NOMO-1 treated with DMSO at 0.1 percent for 48 hours (cell line): ENCODE measurements at regions not wholly inside any gene's neighbourhood (a gene's known extent, or its start where the extent isn't known, plus 50 kb on each side); places are given as distances from the start of the nearest gene placed in this dataset.
"Not testable (repeated sequence)": the region's sequence is repeated elsewhere in the genome, so short reads cannot be mapped to it uniquely, and the experiment has no call there.

ENCODE experiments used
- DNase-seq: peaks from one replicate; lab custom pipeline; 2025; ENCODE audit not compliant: unreplicated experiment; lab: John Stamatoyannopoulos, UW

DNA sequence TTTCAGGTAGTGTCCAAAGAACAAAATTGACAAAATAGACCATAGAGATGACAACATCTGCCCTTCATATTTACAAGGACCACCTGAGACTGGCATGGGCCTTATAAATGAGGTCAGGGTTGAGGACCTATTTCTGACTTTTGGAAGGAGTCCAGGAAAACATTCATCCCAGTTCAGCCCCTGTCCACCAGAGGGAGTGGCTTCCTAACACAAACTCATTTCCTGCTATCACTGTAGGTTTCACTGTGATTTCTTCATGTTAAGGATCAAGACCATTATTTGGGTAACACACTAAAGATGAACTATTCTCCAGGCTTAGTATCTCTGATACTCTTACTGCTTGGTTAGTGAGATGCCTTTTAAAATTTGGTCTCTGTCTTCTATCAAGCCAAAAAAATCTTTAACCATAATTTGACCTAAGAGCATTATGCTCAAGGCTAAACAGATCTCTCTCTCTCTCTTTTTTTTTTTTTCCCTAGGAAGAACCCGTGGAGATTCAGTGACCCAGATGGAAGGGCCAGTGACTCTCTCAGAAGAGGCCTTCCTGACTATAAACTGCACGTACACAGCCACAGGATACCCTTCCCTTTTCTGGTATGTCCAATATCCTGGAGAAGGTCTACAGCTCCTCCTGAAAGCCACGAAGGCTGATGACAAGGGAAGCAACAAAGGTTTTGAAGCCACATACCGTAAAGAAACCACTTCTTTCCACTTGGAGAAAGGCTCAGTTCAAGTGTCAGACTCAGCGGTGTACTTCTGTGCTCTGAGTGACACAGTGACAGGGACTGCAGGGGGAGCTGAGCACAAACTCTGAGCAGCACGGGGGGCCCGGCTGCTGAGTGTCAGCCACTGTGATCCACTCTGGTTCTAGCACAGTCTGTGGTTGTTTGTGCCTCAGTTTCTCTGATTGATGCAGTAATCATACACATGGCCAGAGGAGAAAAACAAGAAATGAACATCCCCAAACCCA, 267.6 kb upstream of the OR4E1 start:
- DNase-seq = no peak

DNA sequence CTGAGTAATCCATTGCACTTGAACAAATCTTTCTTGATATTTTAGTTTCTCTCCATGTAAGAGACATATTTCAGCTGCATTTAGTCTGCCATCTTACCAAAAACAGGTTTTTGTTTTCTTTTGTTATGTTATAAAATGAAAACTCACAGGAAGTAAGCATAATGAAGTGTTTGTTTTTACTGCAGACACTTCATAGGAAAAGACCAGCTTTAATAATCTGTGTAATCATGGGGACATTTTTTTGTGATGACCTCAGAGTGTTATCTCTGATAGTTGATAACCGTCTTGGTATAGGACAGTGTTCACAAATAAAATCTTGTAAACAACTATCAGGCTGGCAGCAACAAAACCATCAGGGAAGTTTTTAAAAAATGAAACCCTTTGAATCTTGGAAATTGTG, 266.2 kb upstream of the OR4E1 start:
- DNase-seq = no peak

DNA sequence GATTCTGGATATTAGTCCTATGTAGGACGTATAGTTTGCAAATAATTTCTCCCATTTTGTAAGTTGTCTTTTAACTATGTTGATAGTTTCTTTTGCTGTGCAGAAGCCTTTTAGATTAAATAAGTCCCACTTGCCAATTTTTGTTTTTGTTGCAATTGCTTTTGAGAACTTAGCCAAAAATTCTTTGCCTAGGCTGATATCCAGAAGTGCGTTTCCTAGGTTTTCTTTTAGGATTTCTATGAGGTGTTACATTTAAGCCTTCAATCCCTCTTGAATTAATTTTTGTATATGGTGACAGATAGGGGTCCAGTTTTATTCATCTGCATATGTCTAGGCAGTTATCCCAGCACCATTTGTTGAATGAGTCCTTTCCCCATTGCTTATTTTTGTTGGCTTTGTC, 264.4 kb upstream of the OR4E1 start:
- no peak for DNase-seq

DNA sequence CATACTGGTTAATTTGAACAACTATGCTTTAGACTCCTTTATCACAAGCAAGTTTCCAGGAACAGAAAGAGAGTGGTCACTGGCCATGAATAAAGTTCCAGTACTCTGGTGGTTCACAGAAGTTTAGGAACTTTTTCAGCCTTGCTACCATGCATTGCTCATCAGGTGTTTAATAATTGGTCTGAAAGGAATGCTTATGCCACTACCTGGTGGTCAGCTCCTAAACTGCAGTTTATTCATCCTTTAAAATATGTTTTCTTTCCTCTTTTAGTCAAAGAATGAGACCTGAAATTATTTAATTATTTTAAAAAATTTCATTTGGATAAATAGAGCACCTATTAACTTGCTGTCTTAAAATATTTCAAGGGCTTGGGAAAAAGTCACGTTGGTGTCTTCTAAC, 260.1 kb upstream of the OR4E1 start:
- DNase-seq = no peak

DNA sequence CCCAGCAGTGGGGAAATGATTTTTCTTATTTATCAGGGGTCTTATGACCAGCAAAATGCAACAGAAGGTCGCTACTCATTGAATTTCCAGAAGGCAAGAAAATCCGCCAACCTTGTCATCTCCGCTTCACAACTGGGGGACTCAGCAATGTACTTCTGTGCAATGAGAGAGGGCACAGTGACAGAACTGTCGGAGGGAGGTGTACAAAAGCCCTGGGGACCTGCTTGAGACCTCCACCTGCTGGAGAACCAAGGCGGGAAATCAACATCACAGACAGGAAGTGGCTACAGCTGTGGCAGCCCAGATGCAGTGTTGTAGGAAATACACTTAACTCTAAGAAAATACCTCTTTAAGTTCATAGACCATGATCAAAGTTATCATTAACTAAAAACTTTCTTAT, 250.9 kb upstream of the OR4E1 start:
- no peak for DNase-seq

DNA sequence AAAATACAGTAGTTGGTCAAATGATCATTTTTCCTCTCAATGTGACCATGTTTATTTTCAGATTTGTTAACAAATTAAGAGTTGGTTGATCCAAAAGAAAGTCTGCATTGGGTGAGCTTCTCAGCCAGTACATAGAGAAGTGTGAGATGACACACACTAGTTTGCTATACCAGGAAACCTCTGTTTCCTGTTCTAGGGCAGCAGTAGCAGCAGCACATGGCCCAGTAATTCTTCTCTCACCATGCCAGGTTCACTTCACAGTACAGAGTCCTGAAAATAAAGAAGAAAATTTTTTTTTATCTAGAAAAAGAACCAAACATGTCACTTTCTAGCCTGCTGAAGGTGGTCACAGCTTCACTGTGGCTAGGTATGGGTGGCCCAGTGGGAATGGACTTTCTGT, 250.2 kb upstream of the OR4E1 start:
- DNase-seq = no peak

DNA sequence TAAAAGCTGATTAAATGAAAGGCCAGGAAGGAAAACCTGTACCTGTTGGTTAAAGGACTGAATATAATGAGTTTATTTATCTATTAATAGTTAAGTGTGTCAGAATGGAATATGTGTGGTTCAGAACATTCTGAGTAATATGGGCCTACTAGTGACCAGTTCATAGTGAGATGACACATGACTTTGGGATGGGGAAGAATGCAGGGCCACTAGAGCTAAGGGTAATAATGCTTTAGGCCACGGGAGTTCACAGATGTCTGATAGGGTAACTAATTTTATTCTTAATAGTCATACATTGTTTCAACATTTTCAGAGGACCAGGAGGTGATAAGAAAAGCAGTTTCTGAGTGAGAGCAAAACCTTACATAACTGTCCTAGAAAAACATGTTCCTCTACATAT, 247.8 kb upstream of the OR4E1 start:
- no peak for DNase-seq

DNA sequence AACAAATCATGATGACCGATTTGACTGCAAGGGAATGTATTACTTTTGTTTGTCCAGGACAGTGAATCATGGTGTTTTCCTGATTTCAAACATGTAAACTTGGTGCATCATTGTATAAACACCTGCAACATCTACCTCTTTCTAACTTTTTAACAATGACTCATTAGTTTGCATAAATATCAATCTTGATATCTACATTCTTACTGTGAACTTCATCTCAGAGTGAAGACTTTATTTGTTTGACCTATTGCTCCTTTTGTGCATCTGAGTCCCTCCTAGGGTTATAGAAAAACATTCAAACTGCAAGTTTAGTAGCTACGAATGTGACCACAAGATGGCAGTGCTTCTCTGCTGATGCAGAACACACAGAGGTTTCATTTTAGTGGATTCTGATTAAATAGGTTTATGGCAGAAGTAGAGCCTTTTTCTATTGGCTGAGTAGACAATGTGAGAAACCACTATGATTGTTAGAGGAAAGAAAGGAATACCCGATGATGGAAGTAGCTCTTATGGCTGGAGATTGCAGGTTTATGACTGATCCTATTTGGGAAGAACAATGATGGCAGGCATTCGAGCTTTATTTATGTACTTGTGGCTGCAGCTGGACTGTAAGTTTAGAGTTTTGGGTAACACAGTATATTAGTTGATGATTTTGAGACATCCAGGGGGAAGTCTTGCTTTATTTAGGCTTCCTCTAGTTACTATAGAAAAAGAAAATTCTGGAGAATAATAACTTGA, 244.2 kb upstream of the OR4E1 start:
- DNase-seq = peak; percentile 36

DNA sequence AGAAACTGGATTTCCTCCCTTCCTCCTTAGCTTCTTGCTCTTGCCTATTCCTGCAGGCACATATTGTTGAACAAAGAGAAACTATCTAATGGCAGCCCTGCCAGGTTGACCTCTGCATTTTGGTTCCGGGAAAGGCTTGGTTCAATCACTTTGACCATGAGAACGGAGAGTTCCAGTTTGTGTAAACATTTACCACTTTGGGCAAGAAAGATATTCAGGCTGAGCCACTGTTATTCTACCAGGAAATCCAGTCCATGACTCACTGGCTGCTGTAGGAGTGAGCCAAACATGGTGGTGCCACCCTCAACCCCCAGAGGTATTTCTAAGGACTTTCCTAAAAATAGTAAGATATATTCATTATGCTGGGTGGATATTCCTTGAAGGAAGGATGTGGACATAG, 242.2 kb upstream of the OR4E1 start:
- no peak for DNase-seq

DNA sequence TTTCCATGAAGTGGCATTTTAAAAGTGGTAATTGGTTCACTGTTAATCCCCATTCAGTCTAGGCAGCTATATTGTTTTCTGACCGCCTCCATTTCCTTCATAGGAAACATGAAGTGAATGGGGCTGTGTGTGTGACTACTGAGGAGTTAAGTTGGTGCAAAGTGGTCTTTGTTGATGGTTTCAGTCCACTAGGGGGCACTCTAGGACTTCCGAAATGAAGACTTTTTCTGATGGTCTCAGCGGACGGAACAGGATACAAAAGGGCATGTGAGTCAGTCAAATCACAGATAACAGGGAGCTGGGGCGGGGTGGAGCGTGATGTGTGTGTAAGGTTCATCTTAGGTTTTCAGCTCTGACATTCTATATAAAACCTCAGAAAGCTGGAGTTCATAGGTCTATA, 240.1 kb upstream of the OR4E1 start:
- peak; percentile 55 for DNase-seq

DNA sequence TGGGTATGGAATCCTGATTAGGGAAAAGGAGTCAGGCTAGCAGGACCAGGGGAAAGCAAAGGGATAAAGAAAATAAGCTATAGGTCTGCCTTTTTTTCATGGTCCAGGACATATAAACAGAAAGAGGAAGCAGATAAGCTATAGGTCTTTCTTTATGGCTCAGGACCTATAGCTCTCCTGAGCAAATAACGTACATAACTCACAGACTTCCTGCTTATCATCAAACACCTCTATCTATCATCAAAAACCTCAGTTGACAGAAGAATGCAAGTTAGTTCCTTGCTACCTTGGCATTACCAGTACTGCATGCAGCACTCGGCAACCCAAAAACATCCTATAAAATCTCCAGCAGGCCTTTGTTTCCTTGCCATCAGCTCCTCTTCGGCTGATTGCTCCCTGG, 238.7 kb upstream of the OR4E1 start:
- no peak for DNase-seq

DNA sequence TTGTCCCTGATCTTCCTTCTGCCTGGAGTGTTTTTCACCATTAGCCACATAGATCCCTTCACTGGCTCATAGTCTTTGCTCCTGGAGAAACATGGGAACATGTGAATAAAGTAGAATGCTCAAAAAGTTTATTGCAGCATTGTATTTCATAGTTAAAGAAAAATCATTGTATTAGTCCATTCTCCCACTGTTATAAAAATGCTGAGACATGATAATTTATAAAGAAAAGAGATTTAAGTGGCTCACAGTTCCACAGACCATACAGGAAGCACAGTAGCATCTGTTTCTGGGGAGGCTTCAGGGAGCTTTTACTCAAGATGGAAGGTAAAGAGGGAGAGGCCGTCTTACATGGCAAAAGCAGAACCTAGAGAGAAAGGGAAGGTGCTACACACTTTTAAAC, 238.3 kb upstream of the OR4E1 start:
- no peak for DNase-seq

DNA sequence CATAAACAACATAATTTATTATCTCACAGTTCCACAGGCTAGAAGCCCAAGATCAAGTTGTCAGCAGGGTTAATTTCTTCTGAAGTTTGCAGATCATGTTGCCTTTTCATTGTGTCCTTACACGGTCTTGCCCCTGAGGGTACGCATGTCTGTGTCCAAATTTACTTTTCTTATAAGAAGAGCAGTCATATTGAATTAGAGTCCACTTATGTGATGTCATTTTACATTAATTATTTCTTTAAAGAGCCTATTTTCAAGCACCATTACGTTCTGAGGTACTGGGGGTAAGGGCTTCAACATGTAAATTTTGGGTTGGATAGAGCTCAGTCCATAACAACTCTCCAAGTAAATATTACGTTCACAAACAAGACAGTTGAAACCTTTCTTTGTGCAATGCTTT, 236.6 kb upstream of the OR4E1 start:
- no peak for DNase-seq

DNA sequence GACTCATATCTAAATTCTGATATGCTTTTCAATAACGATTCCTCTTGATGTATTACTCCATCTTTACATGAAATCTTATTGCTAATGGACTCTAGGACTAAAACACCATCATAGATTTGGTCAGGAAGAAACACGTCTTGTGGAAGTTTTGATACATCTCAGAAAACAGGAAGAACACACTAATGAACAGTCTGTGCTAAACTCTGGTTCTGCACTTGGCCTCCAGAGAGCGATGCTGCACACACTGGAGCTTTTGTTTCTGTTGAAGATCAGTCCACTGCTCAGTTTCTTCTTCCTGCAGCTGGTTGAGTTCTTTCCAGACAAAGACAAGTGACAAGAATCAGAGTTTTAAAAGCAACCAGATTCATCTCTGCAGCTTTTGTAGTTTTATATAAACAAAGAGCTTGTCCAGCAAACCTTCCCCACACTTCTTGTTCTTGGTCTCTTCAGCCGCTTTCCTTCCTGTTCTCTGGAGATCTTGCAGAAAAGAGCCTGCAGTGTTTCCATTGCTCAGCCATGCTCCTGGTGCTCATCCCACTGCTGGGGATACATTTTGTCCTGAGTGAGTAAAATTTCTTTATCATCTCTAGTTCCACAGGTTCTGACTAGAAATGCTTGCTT, 229.1 kb upstream of the OR4E1 start:
- DNase-seq = no peak

DNA sequence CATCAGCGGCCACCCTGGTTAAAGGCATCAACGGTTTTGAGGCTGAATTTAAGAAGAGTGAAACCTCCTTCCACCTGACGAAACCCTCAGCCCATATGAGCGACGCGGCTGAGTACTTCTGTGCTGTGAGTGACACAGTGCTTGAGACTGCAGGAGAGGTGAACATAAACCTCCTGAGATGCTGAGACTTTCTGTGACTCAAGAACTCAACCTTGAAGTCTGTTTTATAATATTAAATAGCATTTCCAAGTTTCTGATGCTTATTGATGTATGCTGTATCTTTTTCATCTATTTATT, 221.2 kb upstream of the OR4E1 start:
- not testable (repeated sequence) for DNase-seq

DNA sequence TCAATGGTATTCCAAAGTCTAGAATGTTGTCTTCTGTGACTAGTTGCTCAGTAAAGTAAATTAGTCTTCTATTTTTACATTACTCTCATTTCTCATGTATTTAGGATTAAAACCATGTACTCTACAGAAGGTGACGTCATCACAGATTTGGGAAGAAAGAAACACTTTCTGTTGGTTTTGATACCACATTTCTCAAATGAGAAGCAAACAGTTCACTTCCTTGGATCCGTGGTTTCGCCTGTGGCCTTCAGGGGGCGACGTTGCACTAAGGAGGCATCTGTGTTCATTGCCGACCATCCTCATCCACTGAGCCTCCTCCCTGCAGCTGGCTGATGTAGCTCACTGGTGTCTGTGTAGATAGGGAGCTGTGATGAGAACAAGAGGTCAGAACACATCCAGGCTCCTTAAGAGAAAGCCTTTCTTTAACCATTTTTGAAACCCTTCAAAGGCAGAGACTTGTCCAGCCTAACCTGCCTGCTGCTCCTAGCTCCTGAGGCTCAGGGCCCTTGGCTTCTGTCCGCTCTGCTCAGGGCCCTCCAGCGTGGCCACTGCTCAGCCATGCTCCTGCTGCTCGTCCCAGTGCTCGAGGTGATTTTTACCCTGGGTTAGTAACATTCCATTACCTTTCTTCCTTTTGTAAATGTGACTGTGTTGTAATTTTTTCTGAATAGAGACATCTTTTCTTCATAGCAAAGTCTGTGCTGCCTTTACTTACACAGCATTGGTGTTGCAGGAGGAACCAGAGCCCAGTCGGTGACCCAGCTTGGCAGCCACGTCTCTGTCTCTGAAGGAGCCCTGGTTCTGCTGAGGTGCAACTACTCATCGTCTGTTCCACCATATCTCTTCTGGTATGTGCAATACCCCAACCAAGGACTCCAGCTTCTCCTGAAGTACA, 220.6 kb upstream of the OR4E1 start:
- DNase-seq = no peak

DNA sequence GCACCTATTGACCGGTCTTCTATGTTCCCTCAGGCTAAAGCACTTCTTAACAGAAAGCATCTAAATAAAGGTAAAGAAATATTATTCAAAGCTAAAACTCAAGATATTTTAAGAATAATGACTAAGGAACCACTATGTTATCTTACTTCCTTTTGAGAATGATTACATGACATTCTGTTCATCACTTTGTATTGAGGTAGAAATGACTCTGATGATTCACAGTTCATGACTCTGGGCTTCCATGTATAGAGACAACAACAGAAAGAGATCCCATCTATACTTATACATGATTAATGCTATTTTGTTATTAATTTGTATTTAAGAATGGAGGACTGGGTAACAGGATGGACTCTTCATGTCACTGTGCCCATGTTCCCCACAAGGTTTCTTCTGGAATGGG, 218.3 kb upstream of the OR4E1 start:
- no peak for DNase-seq

DNA sequence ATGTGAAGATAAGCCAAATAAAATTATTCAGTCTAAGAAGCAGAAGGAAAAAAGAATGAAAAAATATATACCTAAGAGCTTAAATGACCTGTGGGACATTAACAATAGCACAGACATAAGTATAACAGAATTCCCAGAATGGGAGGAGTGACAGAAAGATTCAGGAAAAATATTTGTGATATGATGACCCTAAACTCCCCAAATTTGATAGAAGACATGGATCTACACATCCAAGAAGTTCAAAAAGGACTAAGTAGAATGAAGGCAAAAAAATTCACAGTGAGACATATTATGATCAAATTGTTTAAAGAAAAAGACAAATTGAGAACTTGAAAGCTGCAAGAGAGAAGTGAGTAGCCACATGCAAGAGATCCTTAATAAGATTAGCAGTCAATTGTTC, 211.4 kb upstream of the OR4E1 start:
- no peak for DNase-seq

DNA sequence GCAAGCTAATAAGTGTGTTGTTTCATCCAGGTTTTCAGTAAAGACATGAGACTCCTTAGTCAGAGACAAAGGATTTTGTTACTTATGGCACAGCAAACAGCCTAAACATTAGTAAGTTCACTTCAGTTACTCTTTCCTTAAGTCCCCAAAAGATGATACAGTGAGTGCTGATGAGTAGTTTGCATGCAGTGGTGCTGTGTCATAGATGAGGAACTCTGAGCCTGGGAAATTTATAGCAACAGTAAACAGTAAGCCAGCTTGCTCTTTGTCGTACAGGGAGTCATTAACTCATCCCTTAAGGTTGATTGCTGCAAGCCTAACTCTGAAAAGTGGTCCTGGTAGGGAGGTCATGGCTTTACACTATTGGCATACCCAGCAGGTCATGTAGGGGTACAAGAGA, 208.6 kb upstream of the OR4E1 start:
- DNase-seq = no peak

DNA sequence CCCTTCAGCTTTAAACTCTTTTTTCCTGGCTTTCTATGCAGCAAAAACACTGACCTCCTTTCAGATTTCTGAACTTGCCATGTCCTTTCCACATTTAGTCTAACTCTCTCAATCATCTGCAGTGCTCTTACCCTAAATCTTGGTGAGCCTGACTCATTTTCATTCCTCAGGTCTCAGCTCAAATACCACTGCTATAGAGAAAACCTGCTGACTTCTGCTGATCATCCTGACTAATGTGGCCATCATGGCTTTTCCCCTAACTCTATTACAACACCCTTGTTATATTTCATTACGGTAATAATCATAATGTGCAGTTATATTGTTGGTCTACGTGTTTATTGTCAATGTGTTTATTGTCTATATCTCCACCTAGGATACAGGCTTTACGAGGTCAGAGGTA, 207.3 kb upstream of the OR4E1 start:
- no peak for DNase-seq

DNA sequence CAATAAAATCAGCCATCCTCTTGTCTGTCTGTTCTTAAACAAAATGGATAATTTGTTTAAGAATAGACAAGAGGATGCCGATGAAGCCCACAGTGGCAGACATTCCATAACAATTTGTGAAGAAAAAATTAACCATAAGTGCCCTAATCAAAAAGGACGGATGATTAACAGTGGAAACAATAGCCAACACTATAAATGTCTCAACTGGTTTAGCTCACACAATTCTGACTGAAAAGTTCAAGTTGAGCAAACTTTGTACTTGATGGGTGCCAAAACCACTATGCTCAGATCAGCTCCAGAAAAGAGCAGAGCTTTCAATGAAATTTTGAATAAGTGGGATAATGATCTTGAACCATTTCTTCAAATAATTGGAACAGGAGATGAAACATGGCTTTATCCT, 202.2 kb upstream of the OR4E1 start:
- no peak for DNase-seq
